Sigmoid colon (tissue), 4 donors: ENCODE measurements at regions not wholly inside any gene's neighbourhood (a gene's known extent, or its start where the extent isn't known, plus 50 kb on each side); places are given as distances from the start of the nearest gene placed in this dataset.
"Not testable (repeated sequence)": the region's sequence is repeated elsewhere in the genome, so short reads cannot be mapped to it uniquely, and the experiment has no call there.

Source experiments
- CTCF ChIP-seq, 4 experiments: fragments of 450-650 bp in 3 of 4; fragments of 200-600 bp in 1 of 4; IDR thresholded peaks; one replicate each; pipeline ENCODE4 v1.5.1; 2016 to 2019; ENCODE audit warnings: antibody characterized with exemption in 4 of 4, mild to moderate bottlenecking in 3 of 4, moderate library complexity in 2 of 4
- EP300 ChIP-seq, 4 donors: sonication (generic); formaldehyde crosslinking; IDR thresholded peaks; one replicate each; pipeline ENCODE4 v1.6.1; 2017; ENCODE audit warnings: antibody characterized with exemption in 4 of 4
- POLR2A ChIP-seq, 2 donors: fragments of 450-650 bp; IDR thresholded peaks; one replicate each; pipeline ENCODE4 v1.6.1; 2016; ENCODE audit warnings: antibody characterized with exemption in 2 of 2, mild to moderate bottlenecking in 2 of 2, moderate library complexity in 2 of 2

GRCh38 chr16:5221831-5222230 lies 124.2 kb upstream of the EEF2KMT start:
- not testable (repeated sequence) for TF ChIP-seq CTCF, POLR2A, EP300 (IDR thresholded peaks at IDR 0.05)
